ENCODE measurements at regions not wholly inside any gene's neighbourhood (a gene's known extent, or its start where the extent isn't known, plus 50 kb on each side); places are given as distances from the start of the nearest gene placed in this dataset.

DNA sequence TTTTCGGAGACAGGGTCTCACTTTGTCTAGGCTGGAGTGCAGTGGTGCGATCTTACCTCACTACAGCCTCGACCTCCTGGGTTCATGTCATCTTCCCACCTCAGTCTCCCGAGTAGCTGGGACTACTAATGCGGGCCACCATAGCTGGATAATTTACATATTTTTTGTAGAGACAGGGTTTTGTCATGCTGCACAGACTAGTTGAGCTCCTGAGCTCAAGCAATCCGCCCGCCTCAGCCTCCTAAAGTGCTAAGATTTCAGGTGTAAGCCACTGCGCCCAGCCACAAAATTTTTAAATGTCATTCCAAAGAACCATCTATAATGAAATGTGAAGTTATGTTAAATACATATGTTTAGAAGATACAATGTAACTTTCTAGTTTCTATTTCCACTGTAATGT lies 4747.7 kb upstream of the OR11H1 start:
- TF ChIP-seq CTCF (IDR thresholded peaks at IDR 0.05; ENCODE audit: poor library complexity) = no peak
- no peak for TF ChIP-seq EZH2phosphoT487 (IDR thresholded peaks at IDR 0.05; ENCODE audit: low read depth, severe bottlenecking, unreplicated experiment)
